ENCODE measurements at regions not wholly inside any gene's neighbourhood (a gene's known extent, or its start where the extent isn't known, plus 50 kb on each side); places are given as distances from the start of the nearest gene placed in this dataset.

- no peak for TF ChIP-seq CTCF (IDR thresholded peaks at IDR 0.05)
- TF ChIP-seq POLR2A (IDR thresholded peaks at IDR 0.05): no peak
These were observed 136.3 kb upstream of the SPRY4 start for GRCh38 chr5:142461028-142461590.
